ENCODE measurements at regions not wholly inside any gene's neighbourhood (a gene's known extent, or its start where the extent isn't known, plus 50 kb on each side); places are given as distances from the start of the nearest gene placed in this dataset.
"Not testable (repeated sequence)": the region's sequence is repeated elsewhere in the genome, so short reads cannot be mapped to it uniquely, and the experiment has no call there.

DNA sequence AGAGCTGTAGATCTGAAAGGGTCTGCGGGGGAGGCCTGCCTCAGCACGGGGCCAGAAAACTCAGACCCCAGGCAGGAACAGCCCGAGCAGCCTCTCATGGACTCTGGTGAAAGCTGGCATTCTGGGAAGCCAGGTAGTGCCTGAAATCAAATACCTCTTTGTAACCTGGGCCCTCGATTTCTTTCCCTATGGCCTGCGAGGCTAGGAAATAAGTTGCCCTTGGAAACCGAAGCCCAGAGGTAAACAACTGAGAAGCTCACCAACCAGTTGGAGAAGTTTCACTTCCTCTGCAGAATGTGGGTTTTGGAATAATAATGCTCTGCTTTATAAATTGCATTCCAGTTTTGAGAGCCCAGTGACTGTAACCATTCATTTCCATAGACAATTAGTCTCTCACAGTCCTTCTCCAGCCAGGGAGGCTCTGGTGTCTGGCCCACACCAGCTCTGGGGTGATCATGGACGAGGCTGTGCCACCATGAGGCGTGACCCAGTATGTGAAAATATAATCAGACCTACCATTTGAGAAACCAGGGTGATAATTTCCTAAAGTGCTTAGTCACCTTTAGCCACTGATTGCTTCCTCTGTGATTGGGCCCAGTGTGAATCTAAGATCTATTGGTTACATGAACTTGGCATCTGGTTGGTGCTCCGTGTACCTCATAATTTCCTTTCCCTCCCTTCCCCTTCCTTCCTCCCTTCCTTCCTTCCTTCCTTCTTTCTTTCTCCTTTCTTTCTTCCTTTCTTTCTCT, 133.1 kb upstream of the PELI1 start (continued):
- no peak for TF ChIP-seq TAF1 (IDR thresholded peaks at IDR 0.05; ENCODE audit: low read depth)

- H2AFZ ChIP-seq (ENCODE audit: low read depth, low read length); H3K9me2 ChIP-seq (ENCODE audit: insufficient read depth, low read length); H3K27ac ChIP-seq (ENCODE audit: low read length); H3K9ac ChIP-seq (ENCODE audit: low read length); H3K9me3 ChIP-seq (ENCODE audit: low read length); H3K4me3 ChIP-seq (ENCODE audit: low read length); H3K27me3 ChIP-seq (ENCODE audit: insufficient read depth, low read depth, low read length); H3K36me3 ChIP-seq (ENCODE audit: insufficient read depth, low read length); H3K4me2 ChIP-seq (ENCODE audit: low read length); H3K79me2 ChIP-seq (replicated peaks; ENCODE audit: insufficient read depth, low read length); H4K20me1 ChIP-seq (ENCODE audit: insufficient read depth); H3F3A ChIP-seq (ENCODE audit: insufficient read depth, low read length, poor library complexity, severe bottlenecking): not testable (repeated sequence)
These were observed 136.6 kb upstream of the PELI1 start for GRCh38 chr2:64280812-64281211.

DNA sequence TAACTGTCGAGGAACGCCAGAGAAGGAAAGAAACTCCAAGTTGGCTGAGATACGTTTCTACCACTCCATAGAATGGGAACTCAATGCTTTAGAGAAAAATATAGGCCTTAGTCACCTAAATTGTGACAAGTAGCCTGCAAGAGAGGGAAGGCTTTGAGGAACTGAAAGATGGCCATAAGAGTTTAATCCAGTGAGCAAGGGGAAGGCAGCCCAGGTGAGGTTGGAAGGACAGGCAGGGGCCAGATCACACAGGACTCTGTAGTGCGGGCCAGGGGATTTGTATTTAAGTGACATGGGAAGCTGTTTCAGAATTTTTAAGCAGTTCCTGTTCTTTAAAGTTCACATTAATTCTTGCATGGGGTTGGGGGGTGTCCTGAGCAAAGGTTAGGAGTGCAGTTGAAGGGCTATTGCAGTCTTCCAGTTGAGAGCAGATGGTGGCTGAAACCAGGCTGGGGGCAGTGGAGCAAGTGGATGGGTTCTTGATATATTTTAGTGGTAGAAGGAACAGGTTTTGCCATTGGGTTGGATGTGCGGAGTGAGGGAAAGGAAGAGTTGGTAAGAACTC, 138.9 kb upstream of the PELI1 start:
- no peak overlapping the region for H3K27ac ChIP-seq (ENCODE audit: low read length)
- no peaks in the 10 kb centered on the region for H3K9me2 ChIP-seq (ENCODE audit: insufficient read depth, low read length)
- no peaks in the 10 kb centered on the region for H3F3A ChIP-seq (ENCODE audit: insufficient read depth, low read length, poor library complexity, severe bottlenecking)
- no peak overlapping the region for H3K4me2 ChIP-seq (ENCODE audit: low read length)
- H3K79me2 ChIP-seq (replicated peaks; ENCODE audit: insufficient read depth, low read length) = no peaks in the 10 kb centered on the region
- no peaks in the 10 kb centered on the region for H3K27me3 ChIP-seq (ENCODE audit: insufficient read depth, low read depth, low read length)
- no peaks in the 10 kb centered on the region for H4K20me1 ChIP-seq (ENCODE audit: insufficient read depth)
- no peak overlapping the region for H2AFZ ChIP-seq (ENCODE audit: low read depth, low read length)
- TF ChIP-seq, protein P1, sequence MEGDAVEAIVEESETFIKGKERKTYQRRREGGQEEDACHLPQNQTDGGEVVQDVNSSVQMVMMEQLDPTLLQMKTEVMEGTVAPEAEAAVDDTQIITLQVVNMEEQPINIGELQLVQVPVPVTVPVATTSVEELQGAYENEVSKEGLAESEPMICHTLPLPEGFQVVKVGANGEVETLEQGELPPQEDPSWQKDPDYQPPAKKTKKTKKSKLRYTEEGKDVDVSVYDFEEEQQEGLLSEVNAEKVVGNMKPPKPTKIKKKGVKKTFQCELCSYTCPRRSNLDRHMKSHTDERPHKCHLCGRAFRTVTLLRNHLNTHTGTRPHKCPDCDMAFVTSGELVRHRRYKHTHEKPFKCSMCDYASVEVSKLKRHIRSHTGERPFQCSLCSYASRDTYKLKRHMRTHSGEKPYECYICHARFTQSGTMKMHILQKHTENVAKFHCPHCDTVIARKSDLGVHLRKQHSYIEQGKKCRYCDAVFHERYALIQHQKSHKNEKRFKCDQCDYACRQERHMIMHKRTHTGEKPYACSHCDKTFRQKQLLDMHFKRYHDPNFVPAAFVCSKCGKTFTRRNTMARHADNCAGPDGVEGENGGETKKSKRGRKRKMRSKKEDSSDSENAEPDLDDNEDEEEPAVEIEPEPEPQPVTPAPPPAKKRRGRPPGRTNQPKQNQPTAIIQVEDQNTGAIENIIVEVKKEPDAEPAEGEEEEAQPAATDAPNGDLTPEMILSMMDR (IDR thresholded peaks at IDR 0.05; ENCODE audit: poor library complexity, severe bottlenecking) = no peak
- TF ChIP-seq EP300 (conservative IDR thresholded peaks at IDR 0.05; ENCODE audit: poor library complexity, severe bottlenecking) = no peak
- no peak for TF ChIP-seq RAD21 (conservative IDR thresholded peaks at IDR 0.05)
- TF ChIP-seq SMC3 (conservative IDR thresholded peaks at IDR 0.05; ENCODE audit: poor library complexity) = no peak
- H3K9ac ChIP-seq (ENCODE audit: low read length) = no peak overlapping the region
- H3K4me3 ChIP-seq (ENCODE audit: low read length) = no peak overlapping the region
- no peaks in the 10 kb centered on the region for H3K9me3 ChIP-seq (ENCODE audit: low read length)
- no peaks in the 10 kb centered on the region for H3K36me3 ChIP-seq (ENCODE audit: insufficient read depth, low read length)

DNA sequence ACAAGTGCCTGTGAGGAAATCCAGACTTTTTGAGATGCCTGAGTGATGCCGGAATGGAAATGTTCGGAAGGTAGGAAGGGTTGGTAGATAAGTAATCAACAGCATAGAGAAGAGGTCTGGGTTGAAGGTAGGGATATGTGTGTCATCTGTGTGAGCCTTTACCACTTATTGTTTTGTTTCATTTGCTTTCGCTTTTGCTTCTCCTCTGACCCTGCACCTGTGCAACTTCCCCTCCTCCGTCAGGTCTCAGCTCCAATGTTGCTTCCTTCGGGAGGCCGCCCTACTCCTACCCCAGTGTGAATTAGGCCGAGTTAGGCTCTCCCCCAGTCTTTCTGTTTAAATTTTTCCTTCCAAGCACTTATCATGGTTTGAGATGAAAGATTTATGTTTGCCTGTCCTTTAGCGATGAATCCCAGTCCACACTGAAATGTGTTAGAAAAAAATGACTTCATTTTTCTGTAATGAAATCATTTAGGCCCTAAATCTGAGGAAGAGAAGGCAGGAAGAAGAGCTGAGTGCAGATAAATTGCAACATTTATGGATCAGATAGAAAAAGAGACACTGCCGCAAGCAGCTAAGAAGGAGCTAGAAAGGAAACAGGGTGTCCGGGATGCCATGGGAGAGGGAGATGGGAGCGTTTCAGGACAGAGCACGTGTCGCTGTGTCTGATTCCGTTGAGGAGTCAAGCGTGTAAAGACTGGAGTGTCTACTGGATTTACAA, 139.6 kb upstream of the PELI1 start:
- H3K27ac ChIP-seq (ENCODE audit: low read length) = no peak overlapping the region

More for the DNA sequence above, 139.6 kb upstream of the PELI1 start:
- TF ChIP-seq SMC3 (conservative IDR thresholded peaks at IDR 0.05; ENCODE audit: poor library complexity) = no peak
- no peak for TF ChIP-seq MXI1 (conservative IDR thresholded peaks at IDR 0.05; ENCODE audit: poor library complexity, severe bottlenecking)
- TF ChIP-seq, protein P1 (IDR thresholded peaks at IDR 0.05; ENCODE audit: poor library complexity, severe bottlenecking) = no peak
- TF ChIP-seq RAD21 (conservative IDR thresholded peaks at IDR 0.05) = no peak
- TF ChIP-seq POLR2AphosphoS5 (IDR thresholded peaks at IDR 0.05) = no peak
- no peak for TF ChIP-seq TAF1 (IDR thresholded peaks at IDR 0.05; ENCODE audit: low read depth)
- no peak for TF ChIP-seq EZH2 (IDR thresholded peaks at IDR 0.05; ENCODE audit: borderline replicate concordance, insufficient read depth, low read length, poor library complexity, severe bottlenecking)
- no peak for TF ChIP-seq EP300 (conservative IDR thresholded peaks at IDR 0.05; ENCODE audit: poor library complexity, severe bottlenecking)
- TF ChIP-seq, protein P2, sequence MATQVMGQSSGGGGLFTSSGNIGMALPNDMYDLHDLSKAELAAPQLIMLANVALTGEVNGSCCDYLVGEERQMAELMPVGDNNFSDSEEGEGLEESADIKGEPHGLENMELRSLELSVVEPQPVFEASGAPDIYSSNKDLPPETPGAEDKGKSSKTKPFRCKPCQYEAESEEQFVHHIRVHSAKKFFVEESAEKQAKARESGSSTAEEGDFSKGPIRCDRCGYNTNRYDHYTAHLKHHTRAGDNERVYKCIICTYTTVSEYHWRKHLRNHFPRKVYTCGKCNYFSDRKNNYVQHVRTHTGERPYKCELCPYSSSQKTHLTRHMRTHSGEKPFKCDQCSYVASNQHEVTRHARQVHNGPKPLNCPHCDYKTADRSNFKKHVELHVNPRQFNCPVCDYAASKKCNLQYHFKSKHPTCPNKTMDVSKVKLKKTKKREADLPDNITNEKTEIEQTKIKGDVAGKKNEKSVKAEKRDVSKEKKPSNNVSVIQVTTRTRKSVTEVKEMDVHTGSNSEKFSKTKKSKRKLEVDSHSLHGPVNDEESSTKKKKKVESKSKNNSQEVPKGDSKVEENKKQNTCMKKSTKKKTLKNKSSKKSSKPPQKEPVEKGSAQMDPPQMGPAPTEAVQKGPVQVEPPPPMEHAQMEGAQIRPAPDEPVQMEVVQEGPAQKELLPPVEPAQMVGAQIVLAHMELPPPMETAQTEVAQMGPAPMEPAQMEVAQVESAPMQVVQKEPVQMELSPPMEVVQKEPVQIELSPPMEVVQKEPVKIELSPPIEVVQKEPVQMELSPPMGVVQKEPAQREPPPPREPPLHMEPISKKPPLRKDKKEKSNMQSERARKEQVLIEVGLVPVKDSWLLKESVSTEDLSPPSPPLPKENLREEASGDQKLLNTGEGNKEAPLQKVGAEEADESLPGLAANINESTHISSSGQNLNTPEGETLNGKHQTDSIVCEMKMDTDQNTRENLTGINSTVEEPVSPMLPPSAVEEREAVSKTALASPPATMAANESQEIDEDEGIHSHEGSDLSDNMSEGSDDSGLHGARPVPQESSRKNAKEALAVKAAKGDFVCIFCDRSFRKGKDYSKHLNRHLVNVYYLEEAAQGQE (IDR thresholded peaks at IDR 0.05; ENCODE audit: borderline replicate concordance) = no peak
- H2AFZ ChIP-seq (ENCODE audit: low read depth, low read length) = no peak overlapping the region
- H3K36me3 ChIP-seq (ENCODE audit: insufficient read depth, low read length) = no peaks in the 10 kb centered on the region
- no peak overlapping the region for H3K4me2 ChIP-seq (ENCODE audit: low read length)
- H3K9me3 ChIP-seq (ENCODE audit: low read length) = no peaks in the 10 kb centered on the region
- H4K20me1 ChIP-seq (ENCODE audit: insufficient read depth) = no peaks in the 10 kb centered on the region
- H3K4me3 ChIP-seq (ENCODE audit: low read length) = no peak overlapping the region
- no peaks in the 10 kb centered on the region for H3K9me2 ChIP-seq (ENCODE audit: insufficient read depth, low read length)
- no peak overlapping the region for H3K9ac ChIP-seq (ENCODE audit: low read length)
- no peaks in the 10 kb centered on the region for H3F3A ChIP-seq (ENCODE audit: insufficient read depth, low read length, poor library complexity, severe bottlenecking)
- no peaks in the 10 kb centered on the region for H3K79me2 ChIP-seq (replicated peaks; ENCODE audit: insufficient read depth, low read length)
- H3K27me3 ChIP-seq (ENCODE audit: insufficient read depth, low read depth, low read length) = no peaks in the 10 kb centered on the region
